Prostate gland (tissue), 2 donors: ENCODE measurements at regions not wholly inside any gene's neighbourhood (a gene's known extent, or its start where the extent isn't known, plus 50 kb on each side); places are given as distances from the start of the nearest gene placed in this dataset.

Experiments
- DNase-seq: peaks from one replicate; pipeline ENCODE4 v3.0.0-alpha.2; 2019; ENCODE audit warnings: low spot score
- H3K27ac ChIP-seq, 2 donors: fragments of 200-600 bp; sonication (generic); 2 replicates each; pipeline ENCODE4 v1.5.1; 2017 to 2019
- H3K27me3 ChIP-seq: fragments of 200-600 bp; sonication (generic); replicated peaks from 2 replicates; pipeline ENCODE4 v1.5.1; 2019; ENCODE audit not compliant: insufficient read depth
- H3K36me3 ChIP-seq, 2 donors: fragments of 200-600 bp; sonication (generic); 1 replicate in 1 of 2; 2 replicates in 1 of 2; pipeline versions ENCODE4 v1.5.1 to v1.8.1; 2017 to 2019
- H3K4me1 ChIP-seq: fragments of 200-600 bp; sonication (generic); replicated peaks from 2 replicates; pipeline ENCODE4 v1.5.1; 2019
- H3K4me3 ChIP-seq, 2 donors: fragments of 200-600 bp; sonication (generic); 2 replicates each; pipeline ENCODE4 v1.5.1; 2017 to 2019
- H3K9me3 ChIP-seq: fragments of 200-600 bp; sonication (generic); 2 replicates; pipeline ENCODE4 v1.5.1; 2017
- POLR2A ChIP-seq: fragments of 450-650 bp; IDR thresholded peaks from one replicate; pipeline ENCODE4 v1.6.1; 2016; ENCODE audit warnings: antibody characterized with exemption, mild to moderate bottlenecking
- POLR2AphosphoS5 ChIP-seq: sonication (generic); formaldehyde crosslinking; IDR thresholded peaks from one replicate; pipeline ENCODE4 v1.6.1; 2017; ENCODE audit warnings: antibody characterized with exemption
- WGBS: methylation state at CpG from one replicate; pipeline ENCODE4 v1.1.5; 2018; 5-methylcytosine and 5-hydroxymethylcytosine counted together
- intact Hi-C: fragments of 100-400 bp; cut with DNase I; formaldehyde crosslinking; loops from one replicate; pipeline ENCODE4 v1.14.2; 2022
- TF ChIP-seq, protein P1 (sequence below), 4 experiments: fragments of 200-600 bp in 2 of 4; fragments of 450-650 bp in 2 of 4; sonication (generic) in 2 of 4; IDR thresholded peaks; 1 replicate in 3 of 4; 2 replicates in 1 of 4; pipeline ENCODE4 v1.5.1; 2016 to 2019; ENCODE audit warnings: antibody characterized with exemption in 4 of 4, mild to moderate bottlenecking in 2 of 4, moderate library complexity in 2 of 4

DNA sequence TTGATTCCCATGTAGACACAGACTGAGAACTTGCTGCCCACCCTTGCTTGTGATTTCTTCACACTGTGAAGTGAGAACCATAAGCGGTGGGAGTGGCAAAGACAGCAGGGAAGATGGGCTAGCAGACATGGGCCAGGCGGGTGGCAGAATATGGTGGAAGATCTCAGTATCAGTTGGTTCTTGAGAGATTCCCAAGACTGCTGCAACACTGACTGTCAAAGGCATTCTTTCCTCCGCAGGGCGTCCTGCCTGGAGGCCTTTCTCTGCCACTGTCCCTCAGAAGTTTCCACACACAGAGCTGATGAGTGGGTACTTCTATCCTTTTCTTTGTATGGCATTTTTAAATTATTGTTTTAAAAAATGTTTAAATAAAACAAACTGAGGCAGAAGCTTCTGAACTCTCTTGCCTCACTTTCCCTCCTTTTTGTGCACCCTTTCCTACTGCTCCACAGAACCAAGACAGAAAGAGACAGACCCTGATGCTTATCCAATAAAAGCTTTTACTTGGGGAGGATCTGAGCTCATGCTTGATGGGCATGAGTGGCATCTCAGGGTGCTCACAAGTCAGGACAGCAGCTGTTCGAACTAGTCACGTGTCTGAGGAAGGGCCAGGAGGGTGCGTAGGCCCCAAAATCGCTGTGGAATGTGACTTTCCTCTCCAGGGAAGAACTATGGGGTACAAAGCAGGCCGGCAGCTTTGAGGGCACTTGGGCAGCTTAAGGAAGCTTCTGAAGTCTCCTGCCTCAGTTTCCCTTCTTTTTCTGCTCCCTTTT is 104.7 kb upstream of the PCGF5 start:
- Histone ChIP-seq H3K36me3 (no peaks in the 10 kb centered on the region), H3K4me1 (no peaks in the 10 kb centered on the region), H3K4me3 (no peak overlapping the region), H3K27ac (no peak overlapping the region), H3K9me3 (no peaks in the 10 kb centered on the region), H3K27me3 (no peaks in the 10 kb centered on the region)
- WGBS: 89% methylated on average over 9 of the region's 9 CpGs
- intact Hi-C loops: no loop called here
- TF ChIP-seq, protein P1, sequence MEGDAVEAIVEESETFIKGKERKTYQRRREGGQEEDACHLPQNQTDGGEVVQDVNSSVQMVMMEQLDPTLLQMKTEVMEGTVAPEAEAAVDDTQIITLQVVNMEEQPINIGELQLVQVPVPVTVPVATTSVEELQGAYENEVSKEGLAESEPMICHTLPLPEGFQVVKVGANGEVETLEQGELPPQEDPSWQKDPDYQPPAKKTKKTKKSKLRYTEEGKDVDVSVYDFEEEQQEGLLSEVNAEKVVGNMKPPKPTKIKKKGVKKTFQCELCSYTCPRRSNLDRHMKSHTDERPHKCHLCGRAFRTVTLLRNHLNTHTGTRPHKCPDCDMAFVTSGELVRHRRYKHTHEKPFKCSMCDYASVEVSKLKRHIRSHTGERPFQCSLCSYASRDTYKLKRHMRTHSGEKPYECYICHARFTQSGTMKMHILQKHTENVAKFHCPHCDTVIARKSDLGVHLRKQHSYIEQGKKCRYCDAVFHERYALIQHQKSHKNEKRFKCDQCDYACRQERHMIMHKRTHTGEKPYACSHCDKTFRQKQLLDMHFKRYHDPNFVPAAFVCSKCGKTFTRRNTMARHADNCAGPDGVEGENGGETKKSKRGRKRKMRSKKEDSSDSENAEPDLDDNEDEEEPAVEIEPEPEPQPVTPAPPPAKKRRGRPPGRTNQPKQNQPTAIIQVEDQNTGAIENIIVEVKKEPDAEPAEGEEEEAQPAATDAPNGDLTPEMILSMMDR (IDR thresholded peaks at IDR 0.05): no peak
- no peak for TF ChIP-seq POLR2A
- no peak for TF ChIP-seq POLR2AphosphoS5
- DNase-seq: no peak

DNA sequence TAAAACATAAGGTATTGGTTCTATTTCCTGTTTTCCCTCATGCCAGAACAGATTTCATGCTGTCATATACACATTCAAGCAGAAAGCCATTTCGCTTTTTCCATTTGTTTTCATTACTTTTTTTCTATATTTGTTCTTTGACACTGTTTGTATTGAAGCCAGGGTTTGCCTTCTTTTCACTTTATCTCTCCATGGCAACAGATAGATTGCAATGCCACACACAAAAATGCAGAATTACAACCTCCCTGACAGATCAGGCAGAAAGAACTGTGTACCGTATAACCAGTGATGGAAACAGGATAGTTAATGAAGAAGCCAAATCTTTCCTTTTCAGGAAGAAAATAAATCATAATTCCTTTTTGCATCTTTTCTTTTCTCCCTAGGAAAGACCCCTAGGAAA is 103.0 kb upstream of the PCGF5 start:
- TF ChIP-seq POLR2A (no peak), POLR2AphosphoS5 (no peak)
- Histone ChIP-seq H3K27ac (no peak overlapping the region), H3K36me3 (no peaks in the 10 kb centered on the region), H3K27me3 (no peaks in the 10 kb centered on the region), H3K4me3 (no peak overlapping the region), H3K9me3 (no peaks in the 10 kb centered on the region), H3K4me1 (no peaks in the 10 kb centered on the region)
- no peak for DNase-seq
- WGBS: 47% methylated on average over 2 of the region's 2 CpGs
- intact Hi-C loops: no loop called here

DNA sequence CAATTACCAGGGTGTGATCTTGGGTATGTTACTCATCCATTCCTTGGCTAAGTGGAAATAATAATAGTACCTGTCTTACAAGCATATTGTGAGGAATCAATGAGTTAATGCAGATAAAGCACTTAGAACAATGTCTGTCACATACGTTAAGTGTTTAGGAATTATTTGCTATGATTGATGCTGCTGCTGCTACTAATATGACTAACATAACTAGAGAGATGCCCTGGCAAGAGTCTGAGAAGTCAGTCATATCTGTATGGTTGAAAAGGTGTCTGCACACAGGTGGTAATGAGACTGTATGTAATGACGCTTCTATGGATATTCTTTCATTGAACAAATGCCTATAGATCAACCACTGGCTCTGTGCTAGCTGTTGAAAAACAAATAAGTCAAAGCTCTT is 100.1 kb upstream of the PCGF5 start:
- Histone ChIP-seq H3K36me3 (no peaks in the 10 kb centered on the region), H3K27me3 (no peaks in the 10 kb centered on the region), H3K27ac (no peak overlapping the region), H3K4me1 (no peaks in the 10 kb centered on the region), H3K9me3 (no peaks in the 10 kb centered on the region), H3K4me3 (no peak overlapping the region)
- no peak for DNase-seq
- TF ChIP-seq, protein P1 (IDR thresholded peaks at IDR 0.05): no peak
- TF ChIP-seq POLR2AphosphoS5 (no peak), POLR2A (no peak)
- WGBS: 90% methylated on average over 2 of the region's 2 CpGs
- intact Hi-C loops: no loop called here

DNA sequence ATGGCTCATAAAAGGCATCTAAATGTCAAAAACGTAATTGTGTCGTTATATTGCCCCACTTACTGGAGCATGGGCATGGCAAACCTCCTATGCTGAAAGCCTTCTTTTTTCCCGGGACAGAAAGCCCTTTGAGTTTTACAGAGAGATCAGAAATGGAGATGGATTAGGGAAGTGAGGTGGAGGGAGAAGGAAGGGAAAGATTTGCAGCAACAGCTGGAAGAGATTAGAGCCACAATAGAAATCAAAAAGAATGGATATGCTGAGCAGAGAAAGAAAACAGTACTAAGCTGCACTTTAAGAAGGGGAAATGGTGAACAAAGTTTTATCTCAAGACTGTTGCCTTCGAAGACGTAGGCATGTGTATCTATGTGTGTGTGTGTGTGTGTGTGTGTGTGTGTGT is 97.2 kb upstream of the PCGF5 start:
- Histone ChIP-seq H3K4me3 (no peak overlapping the region), H3K4me1 (no peaks in the 10 kb centered on the region), H3K27me3 (no peaks in the 10 kb centered on the region), H3K27ac (no peak overlapping the region), H3K9me3 (no peaks in the 10 kb centered on the region), H3K36me3 (no peaks in the 10 kb centered on the region)
- intact Hi-C loops: no loop called here
- TF ChIP-seq POLR2A: no peak
- no peak for TF ChIP-seq POLR2AphosphoS5
- TF ChIP-seq, protein P1 (IDR thresholded peaks at IDR 0.05): no peak
- WGBS: 41% methylated on average over 5 of the region's 5 CpGs
- DNase-seq: no peak

DNA sequence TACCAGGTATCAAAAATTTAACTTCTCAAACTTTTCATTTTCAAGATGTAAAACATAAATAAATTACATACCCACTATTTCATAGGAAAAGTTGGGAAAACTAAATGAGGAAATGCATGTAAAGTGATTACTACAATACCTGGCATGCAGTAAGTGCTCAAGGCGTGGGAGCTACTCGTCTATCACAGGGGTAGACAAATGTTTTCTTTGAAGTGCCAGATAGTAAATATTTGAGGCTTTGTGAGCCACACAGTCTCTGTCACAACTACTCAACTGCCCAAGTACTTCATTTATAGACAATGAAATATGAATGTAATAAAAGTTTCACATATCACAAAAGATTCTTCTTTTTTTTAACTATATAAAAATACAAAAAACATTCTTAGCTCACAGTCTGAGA is 96.4 kb upstream of the PCGF5 start:
- WGBS: 42% methylated on average over 2 of the region's 2 CpGs
- no peaks in the 10 kb centered on the region for H3K27me3 ChIP-seq

More for the DNA sequence above, 96.4 kb upstream of the PCGF5 start:
- Histone ChIP-seq H3K4me3 (no peak overlapping the region), H3K9me3 (no peaks in the 10 kb centered on the region), H3K36me3 (no peaks in the 10 kb centered on the region), H3K27ac (no peak overlapping the region), H3K4me1 (no peaks in the 10 kb centered on the region)
- intact Hi-C loops: no loop called here
- no peak for DNase-seq
- no peak for TF ChIP-seq POLR2A
- TF ChIP-seq POLR2AphosphoS5: no peak
- TF ChIP-seq, protein P1 (IDR thresholded peaks at IDR 0.05): no peak
